ENCODE measurements at regions not wholly inside any gene's neighbourhood (a gene's known extent, or its start where the extent isn't known, plus 50 kb on each side); places are given as distances from the start of the nearest gene placed in this dataset.
"Not testable (repeated sequence)": the region's sequence is repeated elsewhere in the genome, so short reads cannot be mapped to it uniquely, and the experiment has no call there.

DNA sequence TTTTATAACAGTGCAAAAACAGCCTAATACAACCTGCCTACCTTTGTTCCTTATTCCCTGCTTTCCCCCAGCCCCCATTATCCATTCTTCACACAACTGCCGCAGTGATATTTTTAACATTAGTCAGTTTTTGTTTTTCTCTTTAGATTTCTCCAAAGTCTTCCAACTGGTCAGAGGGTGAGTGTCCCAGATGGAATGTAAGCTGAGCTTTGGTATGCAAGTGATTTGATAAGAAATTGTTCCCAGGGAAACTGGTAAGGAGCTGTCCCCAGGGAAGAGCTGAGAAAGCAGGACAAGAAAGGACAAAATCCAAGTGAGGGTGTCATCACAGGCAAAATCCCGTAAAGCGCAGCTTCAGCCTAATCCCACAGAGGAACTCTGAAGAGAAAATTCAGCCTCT, 475.5 kb upstream of the ADGRL3 start:
- no peaks in the 10 kb centered on the region for H3K9me3 ChIP-seq
- H3K27me3 ChIP-seq = no peaks in the 10 kb centered on the region
- no peak overlapping the region for H3K4me3 ChIP-seq
- TF ChIP-seq POLR2AphosphoS5 (IDR thresholded peaks at IDR 0.05) (no peak), EP300 (IDR thresholded peaks at IDR 0.05) (no peak), POLR2A (IDR thresholded peaks at IDR 0.05) (no peak)
- TF ChIP-seq, protein P1, sequence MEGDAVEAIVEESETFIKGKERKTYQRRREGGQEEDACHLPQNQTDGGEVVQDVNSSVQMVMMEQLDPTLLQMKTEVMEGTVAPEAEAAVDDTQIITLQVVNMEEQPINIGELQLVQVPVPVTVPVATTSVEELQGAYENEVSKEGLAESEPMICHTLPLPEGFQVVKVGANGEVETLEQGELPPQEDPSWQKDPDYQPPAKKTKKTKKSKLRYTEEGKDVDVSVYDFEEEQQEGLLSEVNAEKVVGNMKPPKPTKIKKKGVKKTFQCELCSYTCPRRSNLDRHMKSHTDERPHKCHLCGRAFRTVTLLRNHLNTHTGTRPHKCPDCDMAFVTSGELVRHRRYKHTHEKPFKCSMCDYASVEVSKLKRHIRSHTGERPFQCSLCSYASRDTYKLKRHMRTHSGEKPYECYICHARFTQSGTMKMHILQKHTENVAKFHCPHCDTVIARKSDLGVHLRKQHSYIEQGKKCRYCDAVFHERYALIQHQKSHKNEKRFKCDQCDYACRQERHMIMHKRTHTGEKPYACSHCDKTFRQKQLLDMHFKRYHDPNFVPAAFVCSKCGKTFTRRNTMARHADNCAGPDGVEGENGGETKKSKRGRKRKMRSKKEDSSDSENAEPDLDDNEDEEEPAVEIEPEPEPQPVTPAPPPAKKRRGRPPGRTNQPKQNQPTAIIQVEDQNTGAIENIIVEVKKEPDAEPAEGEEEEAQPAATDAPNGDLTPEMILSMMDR (IDR thresholded peaks at IDR 0.05) = no peak
- no peak overlapping the region for H3K27ac ChIP-seq
- H3K36me3 ChIP-seq = no peaks in the 10 kb centered on the region
- no peak for DNase-seq
- no peaks in the 10 kb centered on the region for H3K4me1 ChIP-seq
- intact Hi-C loops (cut with DNase I) = no loop called here
- WGBS, 2 donors = 86% methylated on average over 3 of the region's 3 CpGs

- TF ChIP-seq POLR2AphosphoS5 (IDR thresholded peaks at IDR 0.05) (no peak), EP300 (IDR thresholded peaks at IDR 0.05) (no peak), POLR2A (IDR thresholded peaks at IDR 0.05) (no peak)
- TF ChIP-seq, protein P1 (IDR thresholded peaks at IDR 0.05) = no peak
- Histone ChIP-seq H3K4me3 (no peak overlapping the region), H3K9me3 (no peaks in the 10 kb centered on the region), H3K36me3 (no peaks in the 10 kb centered on the region), H3K27ac (no peak overlapping the region), H3K27me3 (no peaks in the 10 kb centered on the region), H3K4me1 (no peaks in the 10 kb centered on the region)
- intact Hi-C loops (cut with DNase I) = no loop called here
- no peak for DNase-seq
Measured at GRCh38 chr4:60726779-60727178, 473.3 kb upstream of the ADGRL3 start.

GRCh38 chr4:60729194-60729593, 470.9 kb upstream of the ADGRL3 start:
- Histone ChIP-seq H3K9me3 (no peaks in the 10 kb centered on the region), H3K27ac (no peak overlapping the region), H3K36me3 (no peaks in the 10 kb centered on the region), H3K4me3 (no peak overlapping the region), H3K4me1 (no peaks in the 10 kb centered on the region), H3K27me3 (no peaks in the 10 kb centered on the region)
- DNase-seq = no peak
- TF ChIP-seq POLR2A (IDR thresholded peaks at IDR 0.05) (no peak), POLR2AphosphoS5 (IDR thresholded peaks at IDR 0.05) (no peak), EP300 (IDR thresholded peaks at IDR 0.05) (no peak)
- TF ChIP-seq, protein P1 (IDR thresholded peaks at IDR 0.05) = no peak
- intact Hi-C loops (cut with DNase I) = no loop called here

DNA sequence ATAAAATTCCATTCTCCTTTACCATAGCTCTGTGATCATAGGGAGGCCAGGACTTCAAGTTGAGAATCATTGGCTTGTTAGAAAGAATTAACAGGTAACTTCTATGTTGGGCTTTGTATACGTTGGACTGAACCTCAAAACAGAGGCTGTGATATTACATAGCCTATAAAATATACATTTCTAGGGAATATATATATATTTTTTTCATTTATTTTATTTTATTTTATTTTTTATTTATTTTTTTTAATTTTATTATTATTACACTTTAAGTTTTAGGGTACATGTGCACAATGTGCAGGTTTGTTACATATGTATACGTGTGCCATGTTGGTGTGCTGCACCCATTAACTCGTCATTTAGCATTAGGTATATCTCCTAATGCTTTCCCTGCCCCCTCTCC, 470.4 kb upstream of the ADGRL3 start:
- intact Hi-C loops (cut with DNase I); H3K4me1 ChIP-seq; H3K9me3 ChIP-seq; H3K4me3 ChIP-seq; H3K27ac ChIP-seq; H3K36me3 ChIP-seq; DNase-seq; H3K27me3 ChIP-seq: not testable (repeated sequence)
- WGBS, 2 donors = 60 to 73% methylated on average over 3 of the region's 3 CpGs

DNA sequence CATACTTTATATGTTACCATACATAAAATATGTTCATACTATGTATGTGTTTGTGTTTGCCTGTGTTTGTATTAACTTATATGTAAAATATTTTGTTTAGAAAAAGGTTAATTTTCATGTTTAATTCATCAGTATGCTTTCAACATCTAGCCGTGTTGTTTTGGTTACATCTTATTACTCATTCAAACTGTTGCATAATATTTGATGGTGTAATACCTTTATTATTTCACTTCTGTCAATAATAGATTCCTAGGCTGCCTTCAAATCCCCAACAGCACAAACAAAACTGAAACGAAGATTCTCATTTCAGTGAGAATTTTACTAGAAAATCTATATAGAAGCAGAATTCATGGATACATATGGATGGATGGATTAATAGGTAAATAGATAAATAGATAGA, 462.3 kb upstream of the ADGRL3 start:
- Histone ChIP-seq H3K36me3 (no peaks in the 10 kb centered on the region), H3K9me3 (no peaks in the 10 kb centered on the region), H3K4me3 (no peak overlapping the region), H3K4me1 (no peaks in the 10 kb centered on the region), H3K27ac (no peak overlapping the region), H3K27me3 (no peaks in the 10 kb centered on the region)
- DNase-seq = no peak
- intact Hi-C loops (cut with DNase I) = no loop called here
- 39 to 43% methylated on average over 2 of the region's 2 CpGs for WGBS, 2 donors
- TF ChIP-seq EP300 (IDR thresholded peaks at IDR 0.05) (no peak), POLR2A (IDR thresholded peaks at IDR 0.05) (no peak), POLR2AphosphoS5 (IDR thresholded peaks at IDR 0.05) (no peak)
- TF ChIP-seq, protein P1 (IDR thresholded peaks at IDR 0.05) = no peak

Measured in sigmoid colon (tissue), 6 donors.